ENCODE measurements at regions not wholly inside any gene's neighbourhood (a gene's known extent, or its start where the extent isn't known, plus 50 kb on each side); places are given as distances from the start of the nearest gene placed in this dataset.

DNA sequence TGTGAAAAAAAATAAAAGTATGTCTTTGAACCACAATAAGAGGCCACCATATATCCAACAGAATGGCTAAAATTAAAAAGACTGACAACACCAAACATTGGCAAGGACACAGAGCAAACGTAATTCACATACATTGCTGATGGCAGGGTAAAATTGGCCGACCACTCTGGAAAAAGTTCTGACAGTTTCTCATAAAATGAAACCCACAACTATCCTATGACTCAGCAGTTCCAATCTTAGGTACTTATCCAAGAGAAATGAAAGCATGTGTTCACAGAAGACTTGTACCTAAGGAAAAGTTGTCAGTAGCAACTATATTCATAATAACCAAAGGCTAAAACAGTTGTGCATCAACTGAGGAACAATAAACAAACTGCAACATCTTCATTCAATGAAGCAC lies 357.3 kb upstream of the XYLT1 start:
- no peaks in the 10 kb centered on the region for H3K9me3 ChIP-seq

DNA sequence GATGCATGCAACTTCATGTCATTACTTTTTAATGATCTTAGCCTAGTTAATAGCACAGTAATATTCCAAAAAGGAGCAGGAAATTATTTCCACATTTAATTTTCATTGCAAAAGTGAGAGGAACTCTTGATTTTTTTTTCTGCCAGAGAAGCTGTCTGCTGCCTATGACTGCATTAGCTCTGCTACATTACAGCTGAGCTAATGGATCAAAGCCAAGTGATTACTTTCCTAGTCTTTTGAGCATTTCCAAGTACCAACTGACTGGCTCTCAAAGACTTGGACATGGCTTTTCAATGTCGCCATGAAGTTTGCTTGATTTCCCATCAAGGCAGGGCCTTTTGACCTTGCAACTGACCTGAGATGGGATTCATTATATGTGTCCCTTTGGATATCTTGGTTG lies 356.6 kb upstream of the XYLT1 start:
- H3K9me3 ChIP-seq = no peaks in the 10 kb centered on the region
- TF ChIP-seq, protein P1, sequence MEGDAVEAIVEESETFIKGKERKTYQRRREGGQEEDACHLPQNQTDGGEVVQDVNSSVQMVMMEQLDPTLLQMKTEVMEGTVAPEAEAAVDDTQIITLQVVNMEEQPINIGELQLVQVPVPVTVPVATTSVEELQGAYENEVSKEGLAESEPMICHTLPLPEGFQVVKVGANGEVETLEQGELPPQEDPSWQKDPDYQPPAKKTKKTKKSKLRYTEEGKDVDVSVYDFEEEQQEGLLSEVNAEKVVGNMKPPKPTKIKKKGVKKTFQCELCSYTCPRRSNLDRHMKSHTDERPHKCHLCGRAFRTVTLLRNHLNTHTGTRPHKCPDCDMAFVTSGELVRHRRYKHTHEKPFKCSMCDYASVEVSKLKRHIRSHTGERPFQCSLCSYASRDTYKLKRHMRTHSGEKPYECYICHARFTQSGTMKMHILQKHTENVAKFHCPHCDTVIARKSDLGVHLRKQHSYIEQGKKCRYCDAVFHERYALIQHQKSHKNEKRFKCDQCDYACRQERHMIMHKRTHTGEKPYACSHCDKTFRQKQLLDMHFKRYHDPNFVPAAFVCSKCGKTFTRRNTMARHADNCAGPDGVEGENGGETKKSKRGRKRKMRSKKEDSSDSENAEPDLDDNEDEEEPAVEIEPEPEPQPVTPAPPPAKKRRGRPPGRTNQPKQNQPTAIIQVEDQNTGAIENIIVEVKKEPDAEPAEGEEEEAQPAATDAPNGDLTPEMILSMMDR (IDR thresholded peaks at IDR 0.05; ENCODE audit: low read depth, low read length) = no peak
- H3K4me1 ChIP-seq = no peaks in the 10 kb centered on the region
- DNase-seq = no peak
- no peaks in the 10 kb centered on the region for H3K27me3 ChIP-seq
- no peaks in the 10 kb centered on the region for H3K36me3 ChIP-seq
- no peak overlapping the region for H3K4me3 ChIP-seq (ENCODE audit: low read depth, low read length)

More for the DNA sequence above, 357.3 kb upstream of the XYLT1 start:
- Histone ChIP-seq H3K4me1 (no peaks in the 10 kb centered on the region), H3K36me3 (no peaks in the 10 kb centered on the region), H3K4me3 (ENCODE audit: low read depth, low read length) (no peak overlapping the region), H3K27me3 (no peaks in the 10 kb centered on the region)
- DNase-seq = no peak
- TF ChIP-seq, protein P1 (IDR thresholded peaks at IDR 0.05; ENCODE audit: low read depth, low read length) = no peak

DNA sequence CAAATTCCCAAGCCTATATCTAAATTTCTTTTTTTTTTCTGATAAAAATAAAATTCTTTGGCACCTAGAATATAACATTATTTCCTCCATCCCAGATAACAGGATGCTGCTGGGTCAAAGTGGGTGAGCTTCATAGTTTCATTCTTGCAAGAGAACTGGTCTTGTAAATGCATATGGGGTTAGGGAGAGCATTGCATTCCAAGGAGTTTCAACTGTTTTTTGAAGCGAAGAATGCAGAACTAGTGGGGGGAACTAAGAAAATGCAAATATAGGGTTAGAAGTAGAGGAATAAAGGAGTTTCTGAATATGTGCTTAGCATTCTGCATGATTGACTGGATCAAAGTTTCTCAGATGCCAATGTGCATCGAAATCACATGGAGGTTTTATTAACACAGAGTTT lies 347.2 kb upstream of the XYLT1 start:
- Histone ChIP-seq H3K4me3 (ENCODE audit: low read depth, low read length) (no peak overlapping the region), H3K4me1 (no peaks in the 10 kb centered on the region), H3K27me3 (no peaks in the 10 kb centered on the region), H3K9me3 (no peaks in the 10 kb centered on the region), H3K36me3 (no peaks in the 10 kb centered on the region)
- TF ChIP-seq, protein P1 (IDR thresholded peaks at IDR 0.05; ENCODE audit: low read depth, low read length) = no peak
- no peak for DNase-seq

DNA sequence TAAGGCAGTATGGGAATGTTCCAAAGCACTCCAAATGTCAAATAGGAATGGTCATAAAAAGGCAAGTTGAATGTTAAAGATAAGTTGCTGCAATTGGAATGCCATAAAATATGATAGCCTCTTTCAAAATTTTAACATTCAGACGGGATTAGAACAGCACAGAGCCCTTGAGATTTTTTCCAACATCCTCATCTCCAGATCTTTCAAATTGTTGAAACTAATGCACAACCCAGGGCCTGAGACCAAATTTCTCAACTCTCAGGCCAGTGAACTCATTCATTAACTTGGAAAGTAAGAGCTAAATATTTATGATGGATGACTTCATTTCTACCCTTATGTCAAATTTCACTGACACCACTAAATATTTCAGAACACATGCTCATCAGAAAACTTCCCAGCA lies 346.5 kb upstream of the XYLT1 start:
- Histone ChIP-seq H3K36me3 (no peaks in the 10 kb centered on the region), H3K27me3 (no peaks in the 10 kb centered on the region), H3K4me1 (no peaks in the 10 kb centered on the region), H3K4me3 (ENCODE audit: low read depth, low read length) (no peak overlapping the region), H3K9me3 (no peaks in the 10 kb centered on the region)
- no peak for DNase-seq
- TF ChIP-seq, protein P1 (IDR thresholded peaks at IDR 0.05; ENCODE audit: low read depth, low read length) = no peak

DNA sequence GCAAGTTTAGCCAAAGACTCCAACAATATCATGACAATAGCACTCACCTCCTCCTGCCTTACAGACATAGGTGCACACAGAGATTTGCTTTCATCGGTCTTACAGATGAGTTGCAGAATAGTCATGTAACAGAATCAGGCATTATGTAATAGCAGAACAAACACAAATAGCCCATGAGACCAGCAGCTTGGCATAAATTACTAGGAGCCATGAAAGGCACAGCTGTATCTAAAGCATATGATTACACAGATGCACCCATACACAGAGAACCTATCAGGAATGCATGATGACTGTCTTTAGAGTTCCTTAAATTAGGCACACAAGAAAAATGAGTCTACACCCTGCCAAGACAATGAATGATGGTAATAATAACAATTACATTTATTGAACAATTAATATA lies 342.0 kb upstream of the XYLT1 start:
- DNase-seq = no peak
- TF ChIP-seq, protein P1 (IDR thresholded peaks at IDR 0.05; ENCODE audit: low read depth, low read length) = no peak
- Histone ChIP-seq H3K27me3 (no peaks in the 10 kb centered on the region), H3K9me3 (no peaks in the 10 kb centered on the region; the same call in 1 of the 2 replicates), H3K36me3 (no peaks in the 10 kb centered on the region), H3K4me1 (no peaks in the 10 kb centered on the region), H3K4me3 (ENCODE audit: low read depth, low read length) (no peak overlapping the region)

DNA sequence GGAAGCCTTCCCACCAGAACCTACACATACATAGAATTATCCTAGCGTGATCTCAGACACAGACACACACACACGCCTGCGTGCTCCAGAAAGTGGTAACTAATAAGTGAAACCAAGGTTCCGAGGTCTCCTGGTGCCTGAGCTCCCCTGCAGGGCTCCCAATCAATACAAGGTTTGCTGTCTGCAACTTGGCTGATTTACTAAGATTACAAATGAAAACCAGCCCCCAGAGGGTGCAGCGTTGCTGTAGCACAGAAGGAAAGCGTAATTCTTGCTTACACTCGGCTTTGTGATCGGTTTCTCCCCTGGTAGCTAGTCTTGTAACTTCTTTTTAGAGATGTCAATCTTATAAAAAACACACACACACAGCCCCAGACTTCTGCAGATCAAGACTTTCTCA lies 334.1 kb upstream of the XYLT1 start:
- Histone ChIP-seq H3K9me3 (no peaks in the 10 kb centered on the region), H3K4me3 (ENCODE audit: low read depth, low read length) (no peak overlapping the region), H3K36me3 (no peaks in the 10 kb centered on the region), H3K4me1 (no peaks in the 10 kb centered on the region), H3K27me3 (no peaks in the 10 kb centered on the region)
- DNase-seq = no peak
- TF ChIP-seq, protein P1 (IDR thresholded peaks at IDR 0.05; ENCODE audit: low read depth, low read length) = no peak
